IMR-90 (cell line): ENCODE measurements at regions not wholly inside any gene's neighbourhood (a gene's known extent, or its start where the extent isn't known, plus 50 kb on each side); places are given as distances from the start of the nearest gene placed in this dataset.

Experiments
- ATAC-seq: fragments of 200-7000 bp; cut with Tn5 transposase; 2 replicates; pipeline ENCODE4 v1.9.1; 2020; ENCODE audit warnings: low read depth, mild to moderate bottlenecking, moderate library complexity
- BruUV-seq: library from RNA; stranded (reverse); fragments of 400-500 nt; replicated peaks from 2 replicates; lab custom pipeline; 2021; lab: Mats Ljungman, UMichigan
- CTCF ChIA-PET: fragments of 300-600 bp; formaldehyde crosslinking; extraction: SDS; loops from one replicate; lab custom pipeline; 2021; ENCODE audit warnings: antibody characterized with exemption; lab: Yijun Ruan, JAX
- POLR2A ChIA-PET: fragments of 300-600 bp; sonication (Branson Sonifier 250); formaldehyde crosslinking; loops from one replicate; lab custom pipeline; 2022; ENCODE audit warnings: antibody characterized with exemption; ENCODE audit not compliant: unreplicated experiment; lab: Charles Lee
- DNase-seq: peaks from one replicate; pipeline ENCODE4 v3.0.0; 2013
- H2AFZ ChIP-seq: replicated peaks from 2 replicates; pipeline ENCODE3; 2013; ENCODE audit warnings: low read length, mild to moderate bottlenecking; ENCODE audit not compliant: poor library complexity
- H2AK5ac ChIP-seq: 2 replicates; pipeline ENCODE4 v1.6.1; 2013; ENCODE audit warnings: low read depth, low read length, inconsistent platforms
- H2AK9ac ChIP-seq: replicated peaks from 2 replicates; pipeline ENCODE3; 2013; ENCODE audit warnings: mild to moderate bottlenecking, low read depth, low read length, moderate library complexity; ENCODE audit not compliant: poor library complexity
- H2BK120ac ChIP-seq: 2 replicates; pipeline ENCODE4 v1.6.1; 2013; ENCODE audit warnings: low read depth, low read length, inconsistent platforms
- H2BK15ac ChIP-seq: 3 replicates; pipeline ENCODE4 v1.6.1; 2013; ENCODE audit warnings: low read depth, low read length, inconsistent platforms
- H2BK20ac ChIP-seq: 2 replicates; pipeline ENCODE4 v1.6.1; 2013; ENCODE audit warnings: low read depth, mild to moderate bottlenecking, inconsistent platforms, low read length, moderate library complexity
- H2BK5ac ChIP-seq: 2 replicates; pipeline ENCODE4 v1.6.1; 2013; ENCODE audit warnings: mild to moderate bottlenecking, low read depth, low read length, inconsistent platforms; ENCODE audit not compliant: poor library complexity, severe bottlenecking
- H3K14ac ChIP-seq: replicated peaks from 2 replicates; pipeline ENCODE4 v1.6.1; 2013; ENCODE audit warnings: low read depth, low read length, inconsistent platforms
- H3K18ac ChIP-seq: 2 replicates; pipeline ENCODE4 v1.6.1; 2013; ENCODE audit warnings: low read depth, low read length, control low read depth
- H3K23ac ChIP-seq: 2 replicates; pipeline ENCODE4 v1.6.1; 2013; ENCODE audit warnings: low read depth, low read length, inconsistent platforms
- H3K27ac ChIP-seq: 2 replicates; pipeline ENCODE4 v1.5.1; 2013; ENCODE audit warnings: mild to moderate bottlenecking, control low read depth, low read length; ENCODE audit not compliant: insufficient read depth
- H3K27me3 ChIP-seq: 2 replicates; pipeline ENCODE4 v1.6.1; 2013; ENCODE audit warnings: low read length; ENCODE audit not compliant: control insufficient read depth, insufficient read depth
- H3K36me3 ChIP-seq: 2 replicates; pipeline ENCODE4 v1.6.1; 2013; ENCODE audit warnings: low read length, mixed read lengths; ENCODE audit not compliant: control insufficient read depth, insufficient read depth
- H3K4ac ChIP-seq: 2 replicates; pipeline ENCODE4 v1.6.1; 2013; ENCODE audit warnings: low read depth, low read length, inconsistent platforms
- H3K4me1 ChIP-seq: 2 replicates; pipeline ENCODE4 v1.6.1; 2013; ENCODE audit warnings: low read length, mixed read lengths; ENCODE audit not compliant: control insufficient read depth, insufficient read depth
- H3K4me2 ChIP-seq: 2 replicates; pipeline ENCODE4 v1.6.1; 2013; ENCODE audit warnings: low read depth, mild to moderate bottlenecking, control low read depth, low read length, moderate library complexity
- H3K4me3 ChIP-seq: 2 replicates; pipeline ENCODE4 v1.5.1; 2013; ENCODE audit warnings: low read depth, mild to moderate bottlenecking, control low read depth, low read length, moderate library complexity; ENCODE audit not compliant: insufficient read depth
- H3K56ac ChIP-seq: 2 replicates; pipeline ENCODE4 v1.6.1; 2013; ENCODE audit warnings: low read length, inconsistent platforms; ENCODE audit not compliant: insufficient read depth; ENCODE audit errors: extremely low read depth
- H3K79me1 ChIP-seq, 2 experiments: 2 replicates each; pipeline ENCODE4 v1.6.1; 2013; ENCODE audit warnings: low read length in 2 of 2, inconsistent platforms in 1 of 2, low read depth in 1 of 2
- H3K9ac ChIP-seq: 2 replicates; pipeline ENCODE4 v1.6.1; 2013; ENCODE audit warnings: low read depth, low read length, control low read depth
- H3K9me1 ChIP-seq: 2 replicates; pipeline ENCODE4 v1.6.1; 2013; ENCODE audit warnings: low read length, inconsistent platforms; ENCODE audit not compliant: insufficient read depth
- H3K9me3 ChIP-seq: 2 replicates; pipeline ENCODE4 v1.6.1; 2013; ENCODE audit warnings: low read length; ENCODE audit not compliant: control insufficient read depth, insufficient read depth
- H4K20me1 ChIP-seq: 2 replicates; pipeline ENCODE4 v1.6.1; 2013; ENCODE audit warnings: low read length, inconsistent platforms; ENCODE audit not compliant: insufficient read depth
- H4K5ac ChIP-seq: 2 replicates; pipeline ENCODE4 v1.6.1; 2013; ENCODE audit warnings: mild to moderate bottlenecking, low read depth, low read length, control low read depth
- H4K8ac ChIP-seq, 2 experiments: 2 replicates each; pipeline ENCODE4 v1.6.1; 2013; ENCODE audit warnings: low read depth in 2 of 2, low read length in 2 of 2, control low read depth in 1 of 2, inconsistent platforms in 1 of 2
- H4K91ac ChIP-seq: 2 replicates; pipeline ENCODE4 v1.6.1; 2013; ENCODE audit warnings: low read depth, low read length, inconsistent platforms; ENCODE audit not compliant: insufficient read depth
- BHLHE40 ChIP-seq: fragments of 150-350 bp; IDR thresholded peaks from 2 replicates; pipeline ENCODE4 v1.6.1; 2016; ENCODE audit warnings: mild to moderate bottlenecking, low read depth, low read length
- CEBPB ChIP-seq: IDR thresholded peaks from 2 replicates; pipeline ENCODE4 v1.6.1; 2012; ENCODE audit warnings: low read depth, low read length, improper control_type of control experiment
- CTCF ChIP-seq: conservative IDR thresholded peaks from 2 replicates; pipeline ENCODE4 v1.5.1; 2012; ENCODE audit warnings: mild to moderate bottlenecking, low read depth, low read length, improper control_type of control experiment
- MAFK ChIP-seq: IDR thresholded peaks from 2 replicates; pipeline ENCODE4 v1.6.1; 2012; ENCODE audit warnings: low read depth, low read length, improper control_type of control experiment
- MAZ ChIP-seq: IDR thresholded peaks from 2 replicates; pipeline ENCODE4 v1.6.1; 2012; ENCODE audit warnings: low read depth, mild to moderate bottlenecking, low read length, improper control_type of control experiment, moderate library complexity, borderline replicate concordance
- POLR2A ChIP-seq: IDR thresholded peaks from 2 replicates; pipeline ENCODE4 v1.6.1; 2012; ENCODE audit warnings: mild to moderate bottlenecking, low read depth, low read length
- WGBS, 2 experiments: methylation state at CpG; one replicate each; pipeline versions ENCODE4 v1.1.5 to v1.1.7; 2013; ENCODE audit warnings: missing lambda C conversion rate in 2 of 2; ENCODE audit not compliant: insufficient read length in 1 of 2; ENCODE audit errors: extremely low coverage in 2 of 2; 5-methylcytosine and 5-hydroxymethylcytosine counted together
- dilution Hi-C: fragments of 300-500 bp; cut with HindIII; formaldehyde crosslinking; loops from one replicate; pipeline ENCODE4 v1.14.3; 2018; ENCODE audit warnings: low sequenced_read_pairs; ENCODE audit not compliant: unreplicated experiment
- in situ Hi-C: fragments of 300-500 bp; cut with MboI; formaldehyde crosslinking; loops from 3 replicates; pipeline ENCODE4 v1.14.3; 2019; ENCODE audit warnings: low sequenced_read_pairs, inconsistent platforms, mixed read lengths
- intact Hi-C: fragments of 100-400 bp; cut with micrococcal nuclease; formaldehyde crosslinking; loops from 2 replicates; pipeline ENCODE4 v1.10.0; 2022

- ChIA-PET CTCF (interaction anchor here (0.5 kb wide), 1 partner anchor 373 kb away, joined by 4 read pairs; no protein-coding TSS in a partner anchor), POLR2A (no interaction called here)
- Histone ChIP-seq H4K8ac (no peak overlapping the region), H2AFZ (no peak overlapping the region), H3K56ac (no peak overlapping the region), H3K18ac (no peak overlapping the region), H4K20me1 (no peaks in the 10 kb centered on the region), H3K4me1 (peaks cover 8% of the 10 kb centered on the region), H2BK15ac (no peak overlapping the region), H2AK5ac (no peak overlapping the region), H3K9me3 (no peaks in the 10 kb centered on the region), H3K4me2 (no peak overlapping the region), H2BK120ac (no peak overlapping the region), H3K9me1 (peaks cover 2% of the 10 kb centered on the region; the same call in 1 of the 2 replicates), H3K4me3 (no peak overlapping the region), H3K14ac (no peak overlapping the region), H3K9ac (no peak overlapping the region), H3K23ac (no peak overlapping the region), H3K4ac (no peak overlapping the region), H3K27ac (no peak overlapping the region), H3K27me3 (no peaks in the 10 kb centered on the region), H4K91ac (no peak overlapping the region), H3K36me3 (no peaks in the 10 kb centered on the region), H3K79me1 (no peaks in the 10 kb centered on the region), H2BK20ac (no peak overlapping the region), H2AK9ac (no peak overlapping the region), H4K5ac (no peak overlapping the region), H2BK5ac (no peak overlapping the region)
- DNase-seq, result peak; percentile 66
- no TSS peak for BruUV-seq
- 80% methylated on average over 1 of the region's 6 CpGs; no CpG with 5 or more reads in 1 of the 2 experiments for WGBS, 2 experiments
- dilution Hi-C loops (no loop called here), in situ Hi-C loops (no loop called here), intact Hi-C loops (no loop called here)
- ATAC-seq, result peak; percentile 72
- TF ChIP-seq POLR2A (no peak), BHLHE40 (no peak), MAFK (no peak), CTCF (no peak), MAZ (no peak), CEBPB (peak; percentile 96)
Observed at GRCh38 chr5:143600396-143601075, 197.1 kb upstream of the NR3C1 start.
